ENCODE measurements at regions not wholly inside any gene's neighbourhood (a gene's known extent, or its start where the extent isn't known, plus 50 kb on each side); places are given as distances from the start of the nearest gene placed in this dataset.

GRCh38 chr1:88221411-88221810, 462.7 kb upstream of the PKN2 start:
- TF ChIP-seq CTCF (conservative IDR thresholded peaks at IDR 0.05 in 1 of 2, IDR thresholded peaks at IDR 0.05 in 1 of 2; ENCODE audit: low read depth in 1 of 2, low read length in 2 of 2) (no peak), EZH2 (IDR thresholded peaks at IDR 0.05; ENCODE audit: low read length, missing control alignments) (no peak)

All from fibroblast of lung (primary cell).